ENCODE measurements at regions not wholly inside any gene's neighbourhood (a gene's known extent, or its start where the extent isn't known, plus 50 kb on each side); places are given as distances from the start of the nearest gene placed in this dataset.
"Not testable (repeated sequence)": the region's sequence is repeated elsewhere in the genome, so short reads cannot be mapped to it uniquely, and the experiment has no call there.

GRCh38 chr13:46448148-46448547, 61.1 kb upstream of the RUBCNL start:
- TF ChIP-seq POLR2A, CTCF, EP300, POLR2AphosphoS5 (IDR thresholded peaks at IDR 0.05): not testable (repeated sequence)
